ENCODE measurements at regions not wholly inside any gene's neighbourhood (a gene's known extent, or its start where the extent isn't known, plus 50 kb on each side); places are given as distances from the start of the nearest gene placed in this dataset.
"Not testable (repeated sequence)": the region's sequence is repeated elsewhere in the genome, so short reads cannot be mapped to it uniquely, and the experiment has no call there.

- not testable (repeated sequence) for TF ChIP-seq POLR2AphosphoS5 (IDR thresholded peaks at IDR 0.05; ENCODE audit: low read depth); CTCF (conservative IDR thresholded peaks at IDR 0.05; ENCODE audit: low read depth in 2 of 2); EZH2phosphoT487 (IDR thresholded peaks at IDR 0.05; ENCODE audit: unreplicated experiment)
Observed at GRCh38 chr10:63680545-63680944, 159.3 kb downstream of the REEP3 start.
